H9 (cell line): ENCODE measurements at regions not wholly inside any gene's neighbourhood (a gene's known extent, or its start where the extent isn't known, plus 50 kb on each side); places are given as distances from the start of the nearest gene placed in this dataset.

Experiments used
- DNase-seq: peaks from one replicate; pipeline ENCODE4 v3.0.0-alpha.2; 2017
- H2AFZ ChIP-seq: one replicate; pipeline ENCODE4 v1.6.1; 2013; ENCODE audit warnings: mild to moderate bottlenecking, low read length, control low read depth, moderate library complexity
- H2AK5ac ChIP-seq: 2 replicates; pipeline ENCODE4 v1.6.1; 2013; ENCODE audit warnings: low read length, control low read depth, mixed read lengths; ENCODE audit not compliant: insufficient read length
- H2BK120ac ChIP-seq: one replicate; pipeline ENCODE4 v1.6.1; 2013; ENCODE audit warnings: low read depth, mild to moderate bottlenecking, low read length, control low read depth, inconsistent platforms; ENCODE audit not compliant: poor library complexity, severe bottlenecking
- H2BK12ac ChIP-seq: 2 replicates; pipeline ENCODE4 v1.6.1; 2013; ENCODE audit warnings: low read length, control low read depth, mixed read lengths, low read depth; ENCODE audit not compliant: insufficient read length
- H2BK15ac ChIP-seq: 2 replicates; pipeline ENCODE4 v1.6.1; 2013; ENCODE audit warnings: low read depth, low read length, control low read depth
- H2BK20ac ChIP-seq: one replicate; pipeline ENCODE4 v1.6.1; 2013; ENCODE audit warnings: low read depth, mild to moderate bottlenecking, low read length, control low read depth, inconsistent platforms; ENCODE audit not compliant: poor library complexity, severe bottlenecking
- H2BK5ac ChIP-seq: 2 replicates; pipeline ENCODE4 v1.6.1; 2013; ENCODE audit warnings: low read length, control low read depth, mixed read lengths; ENCODE audit not compliant: insufficient read length
- H3K14ac ChIP-seq: 2 replicates; pipeline ENCODE4 v1.6.1; 2013; ENCODE audit warnings: low read length, control low read depth; ENCODE audit not compliant: insufficient read depth
- H3K18ac ChIP-seq: 2 replicates; pipeline ENCODE4 v1.6.1; 2013; ENCODE audit warnings: low read depth, mild to moderate bottlenecking, mixed read lengths, low read length, control low read depth; ENCODE audit not compliant: insufficient read length
- H3K23ac ChIP-seq: 2 replicates; pipeline ENCODE4 v1.6.1; 2013; ENCODE audit warnings: low read length, control low read depth, mixed read lengths, low read depth; ENCODE audit not compliant: insufficient read length
- H3K23me2 ChIP-seq: 2 replicates; pipeline ENCODE4 v1.6.1; 2013; ENCODE audit warnings: low read depth, mild to moderate bottlenecking, mixed read lengths, low read length, control low read depth; ENCODE audit not compliant: insufficient read length, poor library complexity, severe bottlenecking
- H3K27ac ChIP-seq: 2 replicates; pipeline ENCODE4 v1.5.1; 2013; ENCODE audit warnings: low read length, control low read depth, mixed read lengths, low read depth; ENCODE audit not compliant: insufficient read length
- H3K27me3 ChIP-seq: 2 replicates; pipeline ENCODE4 v1.6.1; 2013; ENCODE audit warnings: low read length, control low read depth, inconsistent platforms; ENCODE audit not compliant: insufficient read depth
- H3K4ac ChIP-seq: 2 replicates; pipeline ENCODE4 v1.6.1; 2013; ENCODE audit warnings: low read depth, mild to moderate bottlenecking, control low read depth, inconsistent platforms, low read length, moderate library complexity
- H3K4me1 ChIP-seq: 2 replicates; pipeline ENCODE4 v1.6.1; 2013; ENCODE audit warnings: low read length, control low read depth, inconsistent platforms; ENCODE audit not compliant: insufficient read depth
- H3K4me2 ChIP-seq: 2 replicates; pipeline ENCODE4 v1.6.1; 2013; ENCODE audit warnings: low read length, control low read depth, mixed read lengths; ENCODE audit not compliant: insufficient read length, insufficient read depth
- H3K56ac ChIP-seq: 2 replicates; pipeline ENCODE4 v1.6.1; 2013; ENCODE audit warnings: low read depth, mild to moderate bottlenecking, mixed read lengths, low read length, control low read depth; ENCODE audit not compliant: insufficient read length
- H3K79me1 ChIP-seq: 2 replicates; pipeline ENCODE4 v1.6.1; 2013; ENCODE audit warnings: low read depth, mild to moderate bottlenecking, moderate library complexity, low read length, control low read depth, inconsistent platforms; ENCODE audit not compliant: insufficient read depth, poor library complexity, severe bottlenecking
- H3K79me2 ChIP-seq: 2 replicates; pipeline ENCODE4 v1.6.1; 2013; ENCODE audit warnings: low read length, control low read depth, inconsistent platforms; ENCODE audit not compliant: insufficient read depth
- H3K9ac ChIP-seq: 2 replicates; pipeline ENCODE4 v1.6.1; 2013; ENCODE audit warnings: low read length, control low read depth, mixed read lengths; ENCODE audit not compliant: insufficient read length; ENCODE audit errors: extremely low read depth
- H3K9me3 ChIP-seq: one replicate; pipeline ENCODE4 v1.6.1; 2013; ENCODE audit warnings: low read depth, low read length, inconsistent platforms; ENCODE audit not compliant: control insufficient read depth
- H3T11ph ChIP-seq: one replicate; pipeline ENCODE4 v1.6.1; 2013; ENCODE audit warnings: mild to moderate bottlenecking, low read length, control low read depth, inconsistent platforms
- H4K20me1 ChIP-seq: one replicate; pipeline ENCODE4 v1.6.1; 2013; ENCODE audit not compliant: control insufficient read depth, insufficient read length, insufficient read depth
- H4K5ac ChIP-seq: 2 replicates; pipeline ENCODE4 v1.6.1; 2013; ENCODE audit warnings: low read depth, mild to moderate bottlenecking, mixed read lengths, low read length, control low read depth; ENCODE audit not compliant: insufficient read length
- H4K8ac ChIP-seq: replicated peaks from 2 replicates; pipeline ENCODE4 v1.6.1; 2013; ENCODE audit warnings: low read length, control low read depth, mixed read lengths, low read depth; ENCODE audit not compliant: insufficient read length
- H4K91ac ChIP-seq: 2 replicates; pipeline ENCODE4 v1.6.1; 2013; ENCODE audit warnings: low read depth, mild to moderate bottlenecking, moderate library complexity, mixed read lengths, low read length, control low read depth; ENCODE audit not compliant: insufficient read length
- H3K27ac Mint-ChIP-seq, 3 experiments: 2 replicates in 2 of 3; 3 replicates in 1 of 3; pipeline ENCODE4 v1.8.0; 2020 to 2021; ENCODE audit warnings: mixed read lengths in 3 of 3, mild to moderate bottlenecking in 1 of 3, moderate library complexity in 1 of 3
- H3K27me3 Mint-ChIP-seq: 2 replicates; pipeline ENCODE4 v1.8.0; 2021; ENCODE audit warnings: low read depth, mild to moderate bottlenecking, moderate library complexity, mixed read lengths
- H3K36me3 Mint-ChIP-seq, 3 experiments: 2 replicates in 2 of 3; 3 replicates in 1 of 3; pipeline ENCODE4 v1.8.0; 2020 to 2021; ENCODE audit warnings: low read depth in 3 of 3, mixed read lengths in 3 of 3; ENCODE audit not compliant: insufficient read depth in 1 of 3
- H3K4me1 Mint-ChIP-seq, 2 experiments: 2 replicates each; pipeline ENCODE4 v1.8.0; 2020; ENCODE audit warnings: mixed read lengths in 2 of 2
- H3K4me3 Mint-ChIP-seq, 2 experiments: 2 replicates in 1 of 2; 3 replicates in 1 of 2; pipeline ENCODE4 v1.8.0; 2020 to 2021; ENCODE audit warnings: mild to moderate bottlenecking in 2 of 2, mixed read lengths in 2 of 2, moderate library complexity in 1 of 2
- H3K9me3 Mint-ChIP-seq, 2 experiments: 2 replicates in 1 of 2; 3 replicates in 1 of 2; pipeline ENCODE4 v1.8.0; 2020; ENCODE audit warnings: mild to moderate bottlenecking in 2 of 2, mixed read lengths in 2 of 2, moderate library complexity in 1 of 2
- CTCF ChIP-seq: fragments of 200-600 bp; sonication (generic); conservative IDR thresholded peaks from 3 replicates; pipeline ENCODE4 v1.8.0; 2021; ENCODE audit warnings: antibody characterized with exemption, mild to moderate bottlenecking
- WGBS: extraction: QIAGEN DNeasy Blood & Tissue Kit; methylation state at CpG from one replicate; pipeline ENCODE4 v1.1.7; 2013; ENCODE audit warnings: missing lambda C conversion rate, low lambda C conversion rate, mixed read lengths; ENCODE audit not compliant: insufficient read length; ENCODE audit errors: extremely low coverage; 5-methylcytosine and 5-hydroxymethylcytosine counted together

GRCh38 chr18:45280481-45281276, 334.6 kb upstream of the SLC14A2 start:
- H3K4me3 Mint-ChIP-seq = no peak overlapping the region
- Histone ChIP-seq H3K27ac (no peak overlapping the region), H4K5ac (no peak overlapping the region), H3K14ac (no peak overlapping the region), H3K9ac (no peak overlapping the region), H2BK15ac (no peak overlapping the region), H3K27me3 (no peaks in the 10 kb centered on the region), H3T11ph (no peak overlapping the region), H4K20me1 (no peaks in the 10 kb centered on the region), H3K4me2 (no peak overlapping the region), H3K18ac (no peak overlapping the region), H3K9me3 (no peaks in the 10 kb centered on the region), H3K79me2 (no peaks in the 10 kb centered on the region), H3K4me1 (no peaks in the 10 kb centered on the region), H3K23ac (no peak overlapping the region), H3K23me2 (no peaks in the 10 kb centered on the region), H2AK5ac (no peak overlapping the region), H4K91ac (no peak overlapping the region), H2BK120ac (no peak overlapping the region), H2BK12ac (no peak overlapping the region), H2AFZ (no peak overlapping the region), H2BK20ac (no peak overlapping the region), H2BK5ac (no peak overlapping the region), H3K4ac (no peak overlapping the region), H3K56ac (no peak overlapping the region), H3K79me1 (no peaks in the 10 kb centered on the region), H4K8ac (no peak overlapping the region)
- H3K36me3 Mint-ChIP-seq = no peaks in the 10 kb centered on the region
- WGBS = no CpG with 5 or more reads among the region's 10 CpGs
- H3K27ac Mint-ChIP-seq = peak overlapping the region in 1 of 3 experiments; percentile 14; a peak in 2 of 7 replicates
- no peak for DNase-seq
- TF ChIP-seq CTCF = no peak
- no peaks in the 10 kb centered on the region for H3K9me3 Mint-ChIP-seq
- no peaks in the 10 kb centered on the region for H3K4me1 Mint-ChIP-seq
- H3K27me3 Mint-ChIP-seq = no peaks in the 10 kb centered on the region
